Posterior cingulate gyrus (tissue), 11 donors: ENCODE measurements at regions not wholly inside any gene's neighbourhood (a gene's known extent, or its start where the extent isn't known, plus 50 kb on each side); places are given as distances from the start of the nearest gene placed in this dataset.

Experiments used
- DNase-seq, 10 donors: peaks; one replicate each; pipeline versions ENCODE4 v3.0.0 to v3.0.0-alpha.2; 2020 to 2021; ENCODE audit warnings: mixed read lengths in 3 of 10
- intact Hi-C: fragments of 100-400 bp; cut with DNase I; formaldehyde crosslinking; loops from one replicate; pipeline ENCODE4 v1.15.1; 2023

GRCh38 chr16:6557353-6558023 is 775.2 kb upstream of the RBFOX1 start:
- intact Hi-C loops = no loop called here
- DNase-seq = no peak

GRCh38 chr16:6549415-6549814 is 783.2 kb upstream of the RBFOX1 start:
- intact Hi-C loops = no loop called here
- DNase-seq = no peak

- no peak for DNase-seq
- intact Hi-C loops = no loop called here
These were observed 784.1 kb upstream of the RBFOX1 start for GRCh38 chr16:6548507-6548906.

GRCh38 chr16:6547131-6547530 is 785.5 kb upstream of the RBFOX1 start:
- no peak for DNase-seq
- intact Hi-C loops = no loop called here

- intact Hi-C loops = no loop called here
- DNase-seq = no peak
These were observed 787.3 kb upstream of the RBFOX1 start for GRCh38 chr16:6545329-6545728.

GRCh38 chr16:6541267-6541666 is 791.4 kb upstream of the RBFOX1 start:
- intact Hi-C loops = no loop called here
- no peak for DNase-seq

- intact Hi-C loops = no loop called here
- DNase-seq = no peak
These were observed 796.2 kb upstream of the RBFOX1 start for GRCh38 chr16:6536411-6536810.

GRCh38 chr16:6531067-6531466 is 801.6 kb upstream of the RBFOX1 start:
- intact Hi-C loops = no loop called here

GRCh38 chr16:6528217-6528616 is 804.4 kb upstream of the RBFOX1 start:
- no peak for DNase-seq
- intact Hi-C loops = no loop called here

More at GRCh38 chr16:6531067-6531466, 801.6 kb upstream of the RBFOX1 start:
- no peak for DNase-seq

- no peak for DNase-seq
- intact Hi-C loops = no loop called here
These were observed 805.0 kb upstream of the RBFOX1 start for GRCh38 chr16:6527646-6528045.

GRCh38 chr16:6524501-6524900 is 808.1 kb upstream of the RBFOX1 start:
- intact Hi-C loops = no loop called here
- no peak for DNase-seq

GRCh38 chr16:6517020-6517720 is 815.5 kb upstream of the RBFOX1 start:
- intact Hi-C loops = no loop called here
- no peak for DNase-seq

GRCh38 chr16:6512512-6512911 is 820.1 kb upstream of the RBFOX1 start:
- intact Hi-C loops = no loop called here
- DNase-seq = no peak

GRCh38 chr16:6510261-6510660 is 822.4 kb upstream of the RBFOX1 start:
- DNase-seq = no peak
- intact Hi-C loops = no loop called here

- intact Hi-C loops = no loop called here
- DNase-seq = no peak
These were observed 833.2 kb upstream of the RBFOX1 start for GRCh38 chr16:6499413-6499812.

GRCh38 chr16:6498858-6499257 is 833.8 kb upstream of the RBFOX1 start:
- intact Hi-C loops = no loop called here

GRCh38 chr16:6496996-6497395 is 835.6 kb upstream of the RBFOX1 start:
- intact Hi-C loops = no loop called here
- no peak for DNase-seq

More at GRCh38 chr16:6498858-6499257, 833.8 kb upstream of the RBFOX1 start:
- DNase-seq = no peak

GRCh38 chr16:6495486-6496210 is 837.0 kb upstream of the RBFOX1 start:
- intact Hi-C loops = no loop called here
- no peak for DNase-seq

GRCh38 chr16:6494716-6495115 is 837.9 kb upstream of the RBFOX1 start:
- intact Hi-C loops = no loop called here

GRCh38 chr16:6493555-6493954 is 839.1 kb upstream of the RBFOX1 start:
- intact Hi-C loops = no loop called here
- no peak for DNase-seq

More at GRCh38 chr16:6494716-6495115, 837.9 kb upstream of the RBFOX1 start:
- DNase-seq = no peak

GRCh38 chr16:6492742-6493141 is 839.9 kb upstream of the RBFOX1 start:
- no peak for DNase-seq
- intact Hi-C loops = no loop called here

GRCh38 chr16:6484935-6485334 is 847.7 kb upstream of the RBFOX1 start:
- intact Hi-C loops = no loop called here
- DNase-seq = no peak
